ENCODE measurements at regions not wholly inside any gene's neighbourhood (a gene's known extent, or its start where the extent isn't known, plus 50 kb on each side); places are given as distances from the start of the nearest gene placed in this dataset.

- DNase-seq (ENCODE audit: low spot score) (no peak), ATAC-seq (peak; percentile 49)
- H3K9me3 Mint-ChIP-seq: peaks cover 5% of the 10 kb centered on the region; the same call in 2 of the 3 replicates
- H3K36me3 ChIP-seq (ENCODE audit: insufficient read depth): no peaks in the 10 kb centered on the region
- H2AFZ ChIP-seq: no peak overlapping the region
- H3K79me2 ChIP-seq (replicated peaks; ENCODE audit: insufficient read depth): no peaks in the 10 kb centered on the region
- peaks cover 5% of the 10 kb centered on the region; the same call in 2 of the 3 replicates for H3K4me1 Mint-ChIP-seq
- no peaks in the 10 kb centered on the region for H3K27me3 ChIP-seq (ENCODE audit: insufficient read depth)
- peaks cover 11% of the 10 kb centered on the region for H3K9me2 ChIP-seq (ENCODE audit: insufficient read depth)
- peaks cover 1% of the 10 kb centered on the region for H3K27me3 Mint-ChIP-seq (ENCODE audit: insufficient read depth, low read depth, poor library complexity)
- H3K4me3 ChIP-seq: no peak overlapping the region
- no peak overlapping the region for H3K27ac Mint-ChIP-seq
- H3K27ac ChIP-seq (ENCODE audit: low read depth): no peak overlapping the region
- TF ChIP-seq, protein P1, sequence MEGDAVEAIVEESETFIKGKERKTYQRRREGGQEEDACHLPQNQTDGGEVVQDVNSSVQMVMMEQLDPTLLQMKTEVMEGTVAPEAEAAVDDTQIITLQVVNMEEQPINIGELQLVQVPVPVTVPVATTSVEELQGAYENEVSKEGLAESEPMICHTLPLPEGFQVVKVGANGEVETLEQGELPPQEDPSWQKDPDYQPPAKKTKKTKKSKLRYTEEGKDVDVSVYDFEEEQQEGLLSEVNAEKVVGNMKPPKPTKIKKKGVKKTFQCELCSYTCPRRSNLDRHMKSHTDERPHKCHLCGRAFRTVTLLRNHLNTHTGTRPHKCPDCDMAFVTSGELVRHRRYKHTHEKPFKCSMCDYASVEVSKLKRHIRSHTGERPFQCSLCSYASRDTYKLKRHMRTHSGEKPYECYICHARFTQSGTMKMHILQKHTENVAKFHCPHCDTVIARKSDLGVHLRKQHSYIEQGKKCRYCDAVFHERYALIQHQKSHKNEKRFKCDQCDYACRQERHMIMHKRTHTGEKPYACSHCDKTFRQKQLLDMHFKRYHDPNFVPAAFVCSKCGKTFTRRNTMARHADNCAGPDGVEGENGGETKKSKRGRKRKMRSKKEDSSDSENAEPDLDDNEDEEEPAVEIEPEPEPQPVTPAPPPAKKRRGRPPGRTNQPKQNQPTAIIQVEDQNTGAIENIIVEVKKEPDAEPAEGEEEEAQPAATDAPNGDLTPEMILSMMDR (conservative IDR thresholded peaks at IDR 0.05; ENCODE audit: low read depth in 2 of 2): no peak
- TF ChIP-seq NANOG (IDR thresholded peaks at IDR 0.05; ENCODE audit: borderline replicate concordance) (no peak), EZH2phosphoT487 (IDR thresholded peaks at IDR 0.05; ENCODE audit: unreplicated experiment) (no peak), POLR2AphosphoS5 (IDR thresholded peaks at IDR 0.05; ENCODE audit: low read depth) (no peak), CREB1 (CRISPR knock-in tag; IDR thresholded peaks at IDR 0.05; ENCODE audit: low read depth) (no peak), ZNF462 (CRISPR knock-in tag; IDR thresholded peaks at IDR 0.05) (no peak), ZNF114 (CRISPR knock-in tag; IDR thresholded peaks at IDR 0.05) (no peak), JUNB (IDR thresholded peaks at IDR 0.05; ENCODE audit: unreplicated experiment) (no peak), EZH2 (IDR thresholded peaks at IDR 0.05; ENCODE audit: low read depth, unreplicated experiment) (no peak), ZNF331 (CRISPR knock-in tag; IDR thresholded peaks at IDR 0.05; ENCODE audit: low read depth) (no peak), STAT1 (IDR thresholded peaks at IDR 0.05; ENCODE audit: unreplicated experiment) (no peak), REST (IDR thresholded peaks at IDR 0.05; ENCODE audit: unreplicated experiment) (no peak)
- no peaks in the 10 kb centered on the region; the same call in 2 of the 3 replicates for H3K36me3 Mint-ChIP-seq (ENCODE audit: low read depth)
- no peaks in the 10 kb centered on the region for H3F3A ChIP-seq (replicated peaks; ENCODE audit: low read depth)
- no peaks in the 10 kb centered on the region for H3K4me1 ChIP-seq (ENCODE audit: insufficient read depth)
- H3K4me3 Mint-ChIP-seq: no peak overlapping the region
- no peaks in the 10 kb centered on the region for H4K20me1 ChIP-seq (replicated peaks; ENCODE audit: insufficient read depth)
- no peak overlapping the region for H3K4me2 ChIP-seq
Measured at GRCh38 chr12:118689793-118690192, 291.5 kb upstream of the SRRM4 start.

All from GM23338 (cell line).